GM21619 (cell line): ENCODE measurements at regions not wholly inside any gene's neighbourhood (a gene's known extent, or its start where the extent isn't known, plus 50 kb on each side); places are given as distances from the start of the nearest gene placed in this dataset.

Experiments
- ATAC-seq: cut with Tn5 transposase; IDR thresholded peaks from one replicate; pipeline ENCODE4 v1.9.1; 2021; ENCODE audit not compliant: unreplicated experiment

DNA sequence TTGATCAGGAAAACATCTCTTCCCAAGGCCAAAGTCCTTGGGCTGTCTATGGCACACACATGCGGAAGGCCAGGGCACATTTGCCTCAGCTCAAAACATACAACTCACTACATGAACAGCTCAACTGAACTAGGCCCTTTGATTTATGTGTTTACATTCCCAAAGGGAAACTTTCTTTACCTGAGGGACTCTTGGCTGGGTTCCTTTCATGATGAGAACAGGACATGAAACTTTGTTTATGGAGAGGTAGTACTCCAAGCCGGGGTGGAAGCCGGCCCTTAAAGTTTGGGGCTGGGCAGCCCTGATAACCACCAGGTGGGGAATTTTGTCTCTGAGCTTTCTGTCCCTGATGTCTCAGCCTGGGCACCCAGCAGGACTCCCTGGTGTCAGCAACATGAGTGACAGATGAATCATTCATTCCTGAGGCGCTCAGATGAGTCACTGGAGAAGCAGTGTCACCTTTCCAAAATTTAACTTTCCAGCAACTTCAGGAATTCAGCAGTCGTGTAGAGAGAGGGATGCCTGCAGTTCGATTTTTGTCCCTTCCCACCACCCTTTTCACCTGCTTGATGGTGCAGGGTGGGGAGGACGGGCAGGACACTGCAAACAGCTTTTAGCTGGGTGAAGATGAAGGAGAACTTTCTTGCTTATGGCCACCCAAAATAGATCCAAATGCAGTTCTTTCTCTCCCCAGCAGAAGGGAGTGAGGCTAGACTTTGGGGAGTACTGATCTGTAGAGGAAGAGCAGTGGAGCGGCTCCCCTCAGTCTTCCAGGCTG is 331.6 kb downstream of the DYSF start:
- no peak for ATAC-seq

DNA sequence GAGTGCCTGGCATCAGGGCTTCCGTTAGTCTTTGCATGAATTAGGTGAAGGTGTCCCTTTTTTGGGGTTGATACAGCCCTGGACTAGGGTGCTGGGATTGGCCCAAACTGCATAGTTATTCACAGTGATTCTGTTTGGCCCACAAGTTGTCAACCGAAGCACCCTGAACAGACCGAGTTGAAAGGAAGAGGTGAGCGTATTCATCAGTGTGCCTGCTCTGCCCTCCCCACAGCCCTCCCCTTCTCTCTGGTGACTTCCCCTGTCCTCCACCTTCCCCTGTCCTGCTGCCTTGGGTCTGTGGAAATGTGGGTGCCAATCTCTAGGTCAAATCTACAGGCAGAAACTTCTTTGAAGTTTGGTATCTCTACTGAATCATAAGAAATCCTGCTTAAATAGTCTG is 330.5 kb downstream of the DYSF start:
- ATAC-seq = no peak

DNA sequence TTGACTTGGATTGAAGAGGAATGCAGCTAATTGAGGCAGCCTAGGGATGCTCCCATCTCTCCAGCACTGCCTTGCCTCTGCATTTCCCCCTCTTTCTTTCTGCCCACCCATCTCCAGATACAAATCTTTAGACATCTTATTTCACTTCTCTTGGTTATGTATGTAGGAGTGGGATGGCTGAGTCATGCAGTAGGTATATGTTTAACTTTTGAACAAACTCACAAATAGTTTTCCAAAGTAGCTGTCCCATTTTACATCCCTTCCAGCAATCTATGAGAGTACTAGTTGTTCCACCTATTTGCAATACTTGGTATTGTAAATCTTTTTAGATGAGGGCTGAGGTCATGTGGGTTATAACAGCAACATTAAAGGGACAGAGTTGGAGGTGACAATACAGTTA is 329.9 kb downstream of the DYSF start:
- no peak for ATAC-seq

DNA sequence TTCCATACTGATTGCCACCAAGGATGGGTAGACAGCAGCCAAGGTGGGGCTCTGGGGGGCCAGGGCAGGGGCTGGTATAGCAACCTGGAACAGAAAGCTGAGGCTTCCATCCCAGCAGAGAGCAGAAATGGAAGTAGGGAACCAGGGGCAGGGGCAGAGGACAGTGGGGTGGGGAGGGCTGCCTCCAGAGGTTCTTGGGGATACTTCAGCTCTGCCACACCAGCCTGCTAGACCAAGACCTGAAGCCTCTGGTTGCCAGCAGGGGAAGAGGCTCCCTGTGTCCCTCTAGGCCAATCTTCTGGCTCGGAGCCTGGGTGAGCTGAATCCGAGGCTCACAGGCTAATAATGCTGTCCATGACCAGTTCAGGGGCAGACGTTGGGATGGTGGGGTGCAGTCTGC is 329.0 kb downstream of the DYSF start:
- no peak for ATAC-seq

DNA sequence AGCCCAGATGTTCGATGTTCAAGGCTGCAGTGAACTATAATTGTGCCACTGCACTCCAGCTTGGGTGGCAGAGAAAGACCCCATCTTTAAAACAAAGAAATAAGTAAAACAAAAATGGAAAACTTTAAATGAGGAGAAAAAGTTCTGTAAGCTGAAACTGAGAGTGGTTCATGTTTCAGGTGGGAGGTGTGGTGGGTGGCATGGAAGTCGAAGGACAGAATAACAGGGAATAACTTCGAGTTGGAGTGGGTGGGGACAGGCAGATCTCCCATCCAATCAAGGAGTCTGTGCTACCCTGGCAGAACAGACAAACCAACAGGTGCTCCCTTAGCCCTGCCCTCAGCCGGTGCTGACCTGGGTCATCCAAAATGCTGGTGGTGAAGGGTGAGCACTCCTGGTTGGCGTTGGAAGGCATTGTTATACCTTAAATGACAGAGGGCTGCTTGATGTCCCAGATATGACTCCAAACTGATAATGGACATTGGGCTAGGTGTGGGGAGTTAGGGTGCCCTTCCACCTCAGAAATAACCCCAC is 328.4 kb downstream of the DYSF start:
- no peak for ATAC-seq

DNA sequence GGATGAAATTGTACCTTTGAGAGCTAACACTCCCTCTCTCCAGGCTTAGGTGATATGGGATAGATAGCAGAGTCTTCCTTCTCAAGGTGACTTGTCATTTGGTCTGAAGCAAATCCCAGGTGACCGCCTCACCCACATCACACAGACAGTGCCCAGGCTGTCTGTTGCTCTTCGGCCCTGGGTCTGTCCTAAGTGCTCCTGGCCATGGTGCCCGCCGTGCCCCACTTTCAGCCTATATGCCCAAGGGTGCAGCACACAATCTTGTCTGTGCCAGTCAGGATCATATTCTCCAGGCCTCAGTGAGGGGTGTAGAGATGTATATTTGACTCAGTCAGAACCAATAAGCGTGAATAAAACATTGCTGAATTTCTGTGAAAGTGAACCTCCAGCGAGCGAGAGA is 326.8 kb downstream of the DYSF start:
- no peak for ATAC-seq

DNA sequence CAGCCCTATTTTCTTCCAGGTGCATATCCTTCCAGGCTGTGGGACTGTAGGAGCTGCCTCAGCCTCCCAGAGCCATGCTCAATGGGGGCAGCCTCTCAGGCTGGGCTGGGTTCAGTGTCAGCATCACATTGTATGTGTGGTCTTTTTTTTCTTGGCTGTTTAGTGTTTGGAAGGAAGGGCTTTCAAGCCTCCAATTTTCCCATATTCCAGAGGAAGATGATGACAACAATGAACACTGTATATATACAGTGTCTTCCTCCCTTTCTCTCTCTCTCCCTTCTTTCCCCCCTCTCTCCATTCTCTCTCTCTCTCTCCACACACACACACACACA is 326.4 kb downstream of the DYSF start:
- ATAC-seq = no peak

DNA sequence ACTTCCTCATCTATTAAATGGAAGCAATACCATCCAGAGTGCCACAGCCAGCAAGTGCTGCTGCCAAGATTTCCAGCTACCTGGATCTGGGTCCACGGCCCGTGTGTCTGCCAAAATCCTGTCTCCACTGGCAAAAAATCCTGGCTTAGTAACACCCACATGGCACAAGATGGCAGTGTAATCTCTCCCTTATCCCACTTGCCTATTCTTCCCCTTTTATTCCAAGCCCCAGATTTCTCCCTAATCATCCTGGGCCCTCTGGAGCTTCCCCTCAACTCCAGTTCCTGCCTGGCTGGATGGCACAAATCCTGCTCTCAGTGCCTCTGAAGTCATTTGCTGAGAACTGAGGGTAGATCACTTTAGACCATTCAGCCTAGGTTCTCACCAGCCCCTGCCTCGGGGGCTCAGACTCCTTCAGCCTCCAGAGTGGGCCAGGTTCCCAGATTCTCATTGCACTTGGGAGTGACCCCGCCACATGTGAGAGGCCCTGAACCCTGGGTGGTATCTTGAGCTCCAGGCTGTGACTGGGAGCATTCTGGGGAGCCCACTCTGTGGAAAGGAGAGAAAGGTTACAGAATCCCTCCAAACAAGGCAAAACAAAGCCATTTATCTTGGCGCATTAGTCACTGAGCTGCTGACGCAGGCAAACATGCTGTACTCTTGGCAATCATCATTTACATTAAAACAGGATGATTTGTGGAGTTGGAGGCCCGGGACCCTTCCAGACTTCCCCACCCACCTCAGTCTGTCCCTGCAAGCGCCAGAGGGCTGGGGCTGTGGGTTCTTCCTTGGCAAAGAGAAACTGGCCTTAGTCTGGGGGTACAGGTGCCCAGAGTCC is 325.8 kb downstream of the DYSF start:
- ATAC-seq = no peak

DNA sequence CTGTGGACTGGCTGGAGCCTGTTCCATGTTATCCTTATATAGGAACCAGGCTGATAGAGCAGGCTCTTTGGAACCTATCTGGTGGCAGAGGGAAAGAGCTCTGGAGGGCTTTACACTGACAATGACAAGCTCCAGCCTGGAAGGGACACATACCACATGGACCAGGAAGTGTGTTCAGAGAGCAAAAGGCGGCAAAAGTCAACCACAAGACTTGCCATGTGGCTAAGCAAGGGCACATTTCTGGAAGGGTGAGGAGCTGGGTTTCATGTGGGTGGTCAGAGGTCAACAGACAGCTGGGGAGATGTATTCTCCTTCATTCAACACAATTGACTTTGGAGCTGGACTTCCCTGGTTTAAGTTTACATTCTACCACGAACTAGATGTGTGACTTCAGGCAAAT is 325.2 kb downstream of the DYSF start:
- ATAC-seq = no peak

DNA sequence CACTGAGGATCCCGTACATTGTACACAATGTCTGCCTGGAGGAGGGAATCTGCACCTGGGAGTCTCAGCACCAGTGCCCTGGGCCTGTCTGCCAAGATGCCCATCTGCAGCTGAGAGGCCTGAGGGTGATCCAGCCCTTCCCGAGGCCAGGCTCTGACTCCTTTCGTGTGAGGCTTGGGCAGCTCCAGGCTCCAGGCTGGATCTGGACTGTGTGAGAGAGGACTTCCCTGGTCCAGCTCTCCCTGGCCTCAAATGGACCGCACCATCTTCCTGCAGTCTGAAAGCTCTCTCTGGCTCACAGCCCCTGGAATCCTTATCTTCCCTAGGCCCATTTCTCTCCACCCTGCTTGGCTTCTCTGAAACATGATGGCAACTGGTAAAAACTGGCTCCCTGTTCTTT is 324.6 kb downstream of the DYSF start:
- ATAC-seq = no peak

DNA sequence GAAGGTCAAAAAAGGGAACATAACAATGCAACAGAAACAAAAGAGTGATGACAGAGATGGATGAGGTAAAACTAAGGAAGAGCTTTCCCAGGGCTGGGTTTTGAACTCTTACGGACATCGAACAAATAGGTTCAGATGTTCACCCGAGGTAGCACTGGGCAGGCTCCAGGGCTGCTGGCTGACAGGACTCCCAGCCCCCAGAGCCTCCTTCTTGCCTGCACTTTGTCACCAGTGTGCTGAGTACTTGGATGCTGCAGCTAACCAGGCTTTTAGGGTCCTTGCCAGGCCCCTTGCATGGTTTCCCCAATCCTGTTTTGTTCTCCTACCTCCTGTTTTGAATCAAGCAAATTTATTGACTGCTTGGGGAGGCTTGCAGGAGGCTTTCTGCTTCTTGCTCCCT is 322.9 kb downstream of the DYSF start:
- ATAC-seq = no peak

DNA sequence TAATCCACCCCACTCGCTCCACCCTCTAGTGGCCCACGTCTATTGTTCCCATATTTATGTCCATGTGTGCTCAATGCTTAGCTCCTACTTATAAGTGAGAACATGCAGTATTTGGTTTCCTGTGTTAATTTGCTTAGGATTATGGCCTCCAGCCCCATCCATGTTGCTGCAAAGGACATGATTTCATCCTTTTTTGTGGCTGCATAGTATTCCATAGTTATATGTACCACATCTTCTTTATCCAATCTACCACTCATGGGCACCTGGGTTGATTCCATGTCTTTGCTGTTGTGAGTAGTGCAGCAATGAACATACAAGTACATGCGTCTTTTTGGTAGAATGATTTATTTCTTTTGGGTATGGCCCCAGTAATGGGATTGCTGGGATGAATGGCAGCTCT is 319.9 kb downstream of the DYSF start:
- no peak for ATAC-seq

DNA sequence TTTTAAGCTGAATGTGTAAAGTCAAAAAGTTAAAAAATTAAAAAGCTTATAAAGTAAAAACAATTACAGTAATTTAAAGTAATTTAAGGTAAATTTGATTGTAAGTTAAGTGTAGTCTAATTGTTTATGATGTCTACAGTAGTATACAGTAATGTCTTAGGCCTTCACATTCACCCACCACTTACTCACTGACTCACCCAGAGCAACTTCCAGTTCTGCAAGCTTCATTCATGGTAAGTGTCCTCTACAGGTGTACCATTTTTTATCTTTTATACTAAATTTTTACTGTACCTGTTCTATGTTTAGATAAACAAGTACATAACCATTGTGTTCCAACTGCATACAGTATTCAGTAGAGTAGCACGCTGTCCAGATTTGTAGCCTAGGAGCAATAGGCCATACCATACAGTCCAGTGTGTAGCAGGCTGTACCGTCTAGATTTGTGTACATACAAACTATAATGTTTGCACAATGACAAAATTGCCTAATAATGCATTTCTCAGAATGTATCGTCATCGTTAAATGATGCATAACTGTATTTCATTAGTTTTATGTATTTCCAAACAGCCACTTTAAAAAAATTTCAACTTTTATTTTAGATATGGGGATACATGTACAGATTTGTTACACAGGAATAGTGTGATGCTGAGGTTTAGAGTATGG is 319.3 kb downstream of the DYSF start:
- no peak for ATAC-seq

DNA sequence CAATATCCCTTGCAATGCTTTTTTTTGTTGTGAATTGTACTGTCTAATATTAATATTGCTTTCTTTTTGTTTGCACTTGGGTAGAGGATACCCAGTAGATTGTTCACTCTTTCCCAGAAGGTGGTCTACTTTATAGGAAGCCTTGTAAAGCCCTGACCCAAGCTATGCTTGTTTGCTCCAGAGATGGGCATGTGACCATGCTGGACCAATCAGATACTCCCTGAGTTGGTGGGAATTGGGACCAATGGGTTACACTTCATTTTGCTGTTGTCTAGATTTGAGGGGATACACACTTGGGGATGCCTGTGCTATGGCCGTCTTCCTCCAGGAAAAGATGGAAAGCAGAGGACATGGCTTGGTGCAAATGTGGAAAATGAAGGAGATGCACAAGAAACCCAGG is 314.3 kb downstream of the DYSF start:
- ATAC-seq = no peak

DNA sequence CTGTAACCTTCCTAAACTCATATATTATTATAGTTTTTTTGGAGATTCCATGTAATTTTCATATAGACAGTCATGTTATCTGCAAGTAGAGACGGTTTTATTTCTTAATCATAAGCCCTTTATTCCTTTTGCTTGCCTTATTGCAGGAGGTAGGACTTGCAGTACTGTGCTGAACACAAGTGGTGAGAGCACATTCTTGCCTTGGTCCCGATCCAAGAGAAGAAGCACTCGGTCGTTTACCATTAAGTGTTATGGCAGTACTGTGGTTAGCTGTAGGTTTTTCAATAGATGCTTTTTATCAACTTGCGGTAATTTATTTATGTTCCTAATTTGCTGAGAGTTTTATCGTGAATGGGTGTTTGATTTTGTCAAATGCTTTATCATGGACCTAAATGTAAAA is 305.7 kb downstream of the DYSF start:
- ATAC-seq = no peak

DNA sequence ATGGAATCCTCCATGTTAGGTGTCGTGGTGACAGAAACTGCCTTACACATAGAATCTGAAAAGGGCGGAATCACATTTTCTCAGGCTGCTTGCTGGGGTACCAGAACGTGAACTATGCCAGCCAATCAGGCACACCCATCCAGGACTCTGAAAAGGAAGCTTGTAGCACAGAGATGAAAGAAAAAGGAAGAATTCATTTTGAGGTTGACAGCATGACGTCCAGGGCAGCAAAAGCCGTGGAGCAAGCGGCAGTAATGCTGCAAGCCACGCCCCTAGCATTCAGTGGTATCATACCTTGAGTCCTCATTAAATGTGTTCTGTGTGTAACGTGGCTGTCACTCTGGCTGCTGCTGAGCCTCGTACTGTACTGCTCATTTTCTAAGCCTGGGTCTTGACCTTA is 304.0 kb downstream of the DYSF start:
- no peak for ATAC-seq

DNA sequence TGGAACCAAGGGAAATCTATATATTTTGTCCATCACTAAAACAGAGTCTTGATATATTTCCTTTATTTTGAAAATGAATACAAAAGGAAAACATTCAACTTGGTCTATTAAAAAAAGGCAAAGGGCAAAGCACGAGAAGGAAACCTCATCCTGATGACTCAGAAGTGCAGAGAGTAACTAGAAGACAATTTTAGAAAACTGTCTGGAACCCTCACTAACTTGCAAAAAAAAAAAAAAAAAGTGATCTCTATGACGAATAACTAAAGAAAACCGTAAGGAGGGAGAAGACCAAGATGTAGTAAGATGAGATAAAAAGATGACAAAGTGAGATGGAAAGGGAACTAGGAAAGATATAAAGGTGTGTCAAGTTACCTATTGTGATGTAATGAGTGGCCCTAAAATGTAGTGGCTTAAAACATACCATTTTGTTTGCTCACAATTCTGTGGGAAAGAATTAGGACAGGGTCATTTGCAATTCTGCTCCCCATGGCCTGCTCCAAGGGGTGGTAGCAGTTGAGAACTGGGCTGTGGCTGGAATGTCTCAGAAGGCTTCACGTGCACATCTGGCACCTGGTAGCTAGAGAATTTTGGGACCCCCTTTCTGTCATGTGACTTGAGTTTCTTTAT is 303.0 kb downstream of the DYSF start:
- ATAC-seq = no peak

DNA sequence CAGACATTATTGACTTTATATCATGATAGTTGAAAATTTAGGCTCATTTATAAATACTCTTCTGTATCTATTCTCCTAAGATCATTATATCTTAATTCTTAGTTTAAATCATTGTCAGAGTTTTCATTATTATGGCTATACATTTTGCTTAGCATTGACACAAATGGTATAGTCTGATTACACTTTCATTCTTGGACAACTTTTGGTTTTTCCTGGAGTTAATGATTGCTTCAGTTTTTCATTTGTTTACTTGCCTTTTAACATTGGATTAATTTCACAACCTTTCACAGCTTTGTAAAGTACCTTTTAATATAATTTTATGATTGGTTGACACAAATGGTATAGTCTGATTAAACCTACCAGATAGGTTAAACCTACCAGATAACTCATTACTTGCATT is 298.2 kb downstream of the DYSF start:
- ATAC-seq = no peak

DNA sequence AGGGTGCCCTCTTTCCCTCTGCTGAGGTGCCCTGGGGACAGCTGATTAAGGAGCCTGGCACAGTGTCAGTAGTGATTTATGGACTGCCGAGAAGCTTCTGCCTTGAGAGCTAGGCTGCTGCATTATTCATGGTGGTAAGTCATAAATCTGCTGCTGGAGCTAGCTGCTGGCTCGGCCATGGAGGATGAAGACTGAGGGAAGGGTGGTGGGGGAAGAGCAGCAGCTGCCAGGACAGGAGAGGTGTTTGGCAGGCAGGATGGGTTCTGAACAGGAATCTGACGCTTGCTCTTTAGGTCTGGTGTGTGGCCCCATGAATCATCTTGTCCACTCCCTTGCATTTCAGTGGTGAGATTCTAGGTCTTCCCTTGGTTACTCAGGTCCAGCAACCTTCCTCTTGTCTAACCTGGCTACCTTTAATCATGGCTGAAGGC is 296.3 kb downstream of the DYSF start:
- ATAC-seq = no peak

DNA sequence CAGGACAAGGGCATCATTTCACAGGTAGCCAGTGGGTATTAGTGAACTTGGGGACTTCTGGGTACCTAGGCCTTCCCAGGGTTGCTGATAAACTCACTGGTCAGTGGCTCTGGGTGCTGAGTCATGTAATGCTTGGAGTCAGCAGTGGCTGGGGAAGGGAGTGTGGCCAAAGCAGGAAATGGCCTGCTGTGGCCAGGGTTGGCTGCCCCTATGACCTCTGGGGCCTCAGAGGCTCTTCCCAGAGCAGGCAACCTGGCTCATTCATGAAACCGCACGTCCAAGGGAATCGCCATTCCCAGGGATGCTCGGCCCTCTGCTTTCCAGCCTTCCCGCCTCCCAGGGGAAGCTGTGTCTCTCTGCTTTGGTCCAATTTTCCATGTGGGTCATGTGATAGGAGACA is 294.9 kb downstream of the DYSF start:
- no peak for ATAC-seq

DNA sequence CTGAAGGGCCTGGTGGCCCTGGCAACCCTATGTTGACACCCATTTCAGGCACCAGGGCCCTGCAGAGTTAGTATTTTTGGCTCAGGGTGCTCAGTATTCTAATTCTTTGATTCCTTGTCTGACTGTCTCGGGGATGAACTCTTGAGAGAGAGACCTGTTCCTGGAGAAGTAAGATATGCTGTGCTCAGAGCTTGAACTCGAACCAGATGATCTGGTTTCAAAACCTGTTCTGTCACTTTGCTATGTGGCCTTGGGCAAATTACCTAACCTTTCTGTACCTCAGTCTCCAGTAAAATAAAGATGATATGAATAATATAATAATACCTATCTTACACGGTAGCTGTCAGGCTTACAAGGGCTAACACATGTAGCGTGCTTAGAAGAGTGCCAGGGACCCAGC is 294.2 kb downstream of the DYSF start:
- ATAC-seq = no peak
